Hepatocyte (in vitro differentiated cells): ENCODE measurements at regions not wholly inside any gene's neighbourhood (a gene's known extent, or its start where the extent isn't known, plus 50 kb on each side); places are given as distances from the start of the nearest gene placed in this dataset.

Source experiments
- DNase-seq: peaks from one replicate; pipeline ENCODE4 v3.0.0-alpha.2; 2016; ENCODE audit warnings: low spot score
- H2AFZ ChIP-seq: fragments of 200-600 bp; sonication (generic); 2 replicates; pipeline ENCODE4 v1.6.0; 2016; ENCODE audit warnings: antibody characterized with exemption, mild to moderate bottlenecking
- H3K27ac ChIP-seq: fragments of 200-600 bp; sonication (generic); 2 replicates; pipeline ENCODE4 v1.5.1; 2016; ENCODE audit warnings: mild to moderate bottlenecking
- H3K27me3 ChIP-seq: fragments of 200-600 bp; sonication (generic); 2 replicates; pipeline ENCODE4 v1.6.1; 2016
- H3K36me3 ChIP-seq: fragments of 200-600 bp; sonication (generic); replicated peaks from 2 replicates; pipeline ENCODE4 v1.5.1; 2016; ENCODE audit warnings: low read depth; ENCODE audit not compliant: insufficient read depth
- H3K4me1 ChIP-seq: fragments of 200-600 bp; sonication (generic); 2 replicates; pipeline ENCODE4 v1.5.1; 2016; ENCODE audit warnings: mild to moderate bottlenecking, moderate library complexity; ENCODE audit not compliant: insufficient read depth
- H3K4me2 ChIP-seq: fragments of 200-600 bp; sonication (generic); 2 replicates; pipeline ENCODE4 v1.6.0; 2016
- H3K4me3 ChIP-seq: fragments of 200-600 bp; sonication (generic); 2 replicates; pipeline ENCODE4 v1.5.1; 2016; ENCODE audit warnings: mild to moderate bottlenecking
- H3K79me2 ChIP-seq: fragments of 200-600 bp; sonication (generic); 2 replicates; pipeline ENCODE4 v1.6.0; 2017; ENCODE audit warnings: mild to moderate bottlenecking
- H3K9me2 ChIP-seq: fragments of 200-600 bp; sonication (generic); replicated peaks from 2 replicates; pipeline ENCODE4 v1.6.0; 2017; ENCODE audit warnings: mild to moderate bottlenecking; ENCODE audit not compliant: insufficient read depth
- H3K9me3 ChIP-seq: fragments of 200-600 bp; sonication (generic); 2 replicates; pipeline ENCODE4 v1.5.1; 2016; ENCODE audit warnings: low read depth, mild to moderate bottlenecking
- H4K20me1 ChIP-seq: fragments of 200-600 bp; sonication (generic); 2 replicates; pipeline ENCODE4 v1.6.0; 2016; ENCODE audit warnings: mild to moderate bottlenecking; ENCODE audit not compliant: insufficient read depth, poor library complexity, severe bottlenecking
- CTCF ChIP-seq: fragments of 200-600 bp; sonication (generic); IDR thresholded peaks from 2 replicates; pipeline ENCODE4 v1.5.1; 2016; ENCODE audit warnings: antibody characterized with exemption, mild to moderate bottlenecking; ENCODE audit not compliant: poor library complexity
- EZH2 ChIP-seq: fragments of 200-600 bp; sonication (generic); IDR thresholded peaks from 2 replicates; pipeline ENCODE4 v1.6.1; 2016; ENCODE audit warnings: antibody characterized with exemption, mild to moderate bottlenecking, borderline replicate concordance
- EZH2phosphoT487 ChIP-seq: fragments of 200-600 bp; sonication (generic); IDR thresholded peaks from one replicate; pipeline ENCODE4 v1.6.1; 2018; ENCODE audit warnings: antibody characterized with exemption, mild to moderate bottlenecking, low read depth, moderate library complexity; ENCODE audit not compliant: unreplicated experiment, severe bottlenecking
- WGBS: methylation state at CpG from one replicate; pipeline ENCODE4 v1.1.6; 2016; ENCODE audit warnings: low lambda C conversion rate; ENCODE audit errors: missing lambda C conversion rate; 5-methylcytosine and 5-hydroxymethylcytosine counted together

- no peak for DNase-seq
- H2AFZ ChIP-seq = no peak overlapping the region
- H3K4me1 ChIP-seq = peaks cover 28% of the 10 kb centered on the region
- TF ChIP-seq EZH2phosphoT487 (no peak), CTCF (no peak), EZH2 (no peak)
- no peaks in the 10 kb centered on the region for H3K36me3 ChIP-seq
- H4K20me1 ChIP-seq = no peaks in the 10 kb centered on the region
- H3K27ac ChIP-seq = no peak overlapping the region
- no peaks in the 10 kb centered on the region for H3K27me3 ChIP-seq
- 45% methylated on average over 7 of the region's 7 CpGs for WGBS
- H3K9me3 ChIP-seq = no peaks in the 10 kb centered on the region
- H3K4me3 ChIP-seq = no peak overlapping the region
- no peaks in the 10 kb centered on the region for H3K79me2 ChIP-seq
- H3K9me2 ChIP-seq = no peaks in the 10 kb centered on the region
- H3K4me2 ChIP-seq = no peak overlapping the region
Observed at GRCh38 chr10:130491693-130492050, 355.5 kb downstream of the GLRX3 start.

- Histone ChIP-seq H4K20me1 (no peaks in the 10 kb centered on the region), H3K36me3 (no peaks in the 10 kb centered on the region), H3K27ac (no peak overlapping the region), H2AFZ (no peak overlapping the region), H3K4me3 (no peak overlapping the region), H3K79me2 (no peaks in the 10 kb centered on the region), H3K9me3 (no peaks in the 10 kb centered on the region), H3K4me1 (peaks cover 24% of the 10 kb centered on the region), H3K9me2 (no peaks in the 10 kb centered on the region), H3K27me3 (no peaks in the 10 kb centered on the region), H3K4me2 (no peak overlapping the region)
- TF ChIP-seq CTCF = no peak
- no peak for DNase-seq
- WGBS = 81% methylated on average over 3 of the region's 3 CpGs
Observed at GRCh38 chr10:130492266-130492934, 356.2 kb downstream of the GLRX3 start.

- H3K36me3 ChIP-seq = no peaks in the 10 kb centered on the region
- H3K27ac ChIP-seq = no peak overlapping the region
- no peak overlapping the region for H3K4me3 ChIP-seq
- H3K79me2 ChIP-seq = no peaks in the 10 kb centered on the region
- H3K4me1 ChIP-seq = peaks cover 21% of the 10 kb centered on the region
- H3K9me2 ChIP-seq = no peaks in the 10 kb centered on the region
- no peak for DNase-seq
- no peak overlapping the region for H2AFZ ChIP-seq
- H4K20me1 ChIP-seq = no peaks in the 10 kb centered on the region
- 92% methylated on average over 13 of the region's 13 CpGs for WGBS
- no peaks in the 10 kb centered on the region for H3K9me3 ChIP-seq
- H3K27me3 ChIP-seq = no peaks in the 10 kb centered on the region
- TF ChIP-seq EZH2 = no peak
- TF ChIP-seq CTCF = no peak
- no peak for TF ChIP-seq EZH2phosphoT487
- no peak overlapping the region for H3K4me2 ChIP-seq
Observed at GRCh38 chr10:130493021-130493420, 356.8 kb downstream of the GLRX3 start.
